HEK293 (cell line): ENCODE measurements at regions not wholly inside any gene's neighbourhood (a gene's known extent, or its start where the extent isn't known, plus 50 kb on each side); places are given as distances from the start of the nearest gene placed in this dataset.

Source experiments
- CTCF ChIA-PET: fragments of 350-600 bp; formaldehyde crosslinking; extraction: SDS; loops from one replicate; lab custom pipeline; 2021; ENCODE audit warnings: antibody characterized with exemption; lab: Yijun Ruan, JAX
- POLR2A ChIA-PET: fragments of 300-600 bp; formaldehyde crosslinking; extraction: SDS; loops from one replicate; lab custom pipeline; 2020; ENCODE audit warnings: antibody characterized with exemption, inconsistent platforms; lab: Yijun Ruan, JAX
- H3K27ac ChIP-seq: fragments of 200-500 bp; sonication (Bioruptor generic); 2 replicates; pipeline ENCODE4 v1.5.1; 2014; ENCODE audit warnings: low read depth, low read length, control low read depth, inconsistent platforms; ENCODE audit errors: extremely low read depth
- H3K36me3 ChIP-seq, 2 experiments: fragments of 200-500 bp in 1 of 2; sonication (Bioruptor generic) in 1 of 2; 1 replicate in 1 of 2; 2 replicates in 1 of 2; pipeline ENCODE4 v1.5.1; 2014 to 2017; ENCODE audit warnings: inconsistent platforms in 2 of 2, low read length in 2 of 2; ENCODE audit not compliant: control insufficient read depth in 2 of 2, insufficient read depth in 1 of 2
- H3K4me1 ChIP-seq: fragments of 200-500 bp; sonication (Bioruptor generic); 2 replicates; pipeline ENCODE4 v1.5.1; 2014; ENCODE audit warnings: mild to moderate bottlenecking, low read length, inconsistent platforms; ENCODE audit not compliant: control insufficient read depth, insufficient read depth
- H3K4me3 ChIP-seq: 2 replicates; pipeline ENCODE4 v1.5.1; 2011; ENCODE audit warnings: low read depth, mild to moderate bottlenecking, control low read depth, low read length, moderate library complexity
- H3K9me3 ChIP-seq: fragments of 200-500 bp; sonication (Bioruptor generic); 2 replicates; pipeline ENCODE4 v1.5.1; 2014; ENCODE audit warnings: low read depth, low read length, inconsistent platforms; ENCODE audit not compliant: control insufficient read depth, insufficient read depth
- HOXA7 ChIP-seq: sonication (generic); formaldehyde crosslinking; IDR thresholded peaks from 2 replicates; pipeline ENCODE4 v1.8.1; 2022; ENCODE audit warnings: missing genetic modification reagents, borderline replicate concordance
- MYNN ChIP-seq: fragments of 450-650 bp; formaldehyde crosslinking; IDR thresholded peaks from 2 replicates; pipeline ENCODE4 v1.5.1; 2016; ENCODE audit warnings: missing biosample characterization, missing genetic modification characterization, borderline replicate concordance
- REPIN1 ChIP-seq: fragments of 450-650 bp; formaldehyde crosslinking; IDR thresholded peaks from 2 replicates; pipeline ENCODE4 v1.5.1; 2017; ENCODE audit warnings: missing biosample characterization, missing genetic modification characterization, low read depth
- ZBTB48 ChIP-seq: fragments of 450-650 bp; formaldehyde crosslinking; IDR thresholded peaks from 2 replicates; pipeline ENCODE4 v1.5.1; 2016; ENCODE audit warnings: missing biosample characterization, missing genetic modification characterization
- ZNF169 ChIP-seq: fragments of 450-650 bp; formaldehyde crosslinking; IDR thresholded peaks from 2 replicates; pipeline ENCODE4 v1.5.1; 2016; ENCODE audit warnings: missing biosample characterization, missing genetic modification characterization
- ZNF248 ChIP-seq: fragments of 450-650 bp; formaldehyde crosslinking; IDR thresholded peaks from 2 replicates; pipeline ENCODE4 v1.5.1; 2017; ENCODE audit warnings: missing biosample characterization, missing genetic modification characterization
- ZNF324 ChIP-seq: fragments of 450-650 bp; formaldehyde crosslinking; IDR thresholded peaks from 2 replicates; pipeline ENCODE4 v1.5.1; 2016; ENCODE audit warnings: missing biosample characterization, missing genetic modification characterization
- ZNF335 ChIP-seq: fragments of 450-650 bp; formaldehyde crosslinking; conservative IDR thresholded peaks from 2 replicates; pipeline ENCODE4 v1.5.1; 2016; ENCODE audit warnings: missing biosample characterization, missing genetic modification characterization
- ZNF423 ChIP-seq: fragments of 450-650 bp; formaldehyde crosslinking; IDR thresholded peaks from 2 replicates; pipeline ENCODE4 v1.5.1; 2016; ENCODE audit warnings: missing biosample characterization, missing genetic modification characterization
- ZNF48 ChIP-seq: fragments of 450-650 bp; formaldehyde crosslinking; IDR thresholded peaks from 2 replicates; pipeline ENCODE4 v1.5.1; 2016; ENCODE audit warnings: missing biosample characterization, missing genetic modification characterization
- ZNF548 ChIP-seq: fragments of 450-650 bp; formaldehyde crosslinking; IDR thresholded peaks from 2 replicates; pipeline ENCODE4 v1.5.1; 2016; ENCODE audit warnings: missing biosample characterization, missing genetic modification characterization
- ZNF561 ChIP-seq: fragments of 450-650 bp; IDR thresholded peaks from 2 replicates; pipeline ENCODE4 v1.5.1; 2018; ENCODE audit warnings: missing biosample characterization, missing genetic modification characterization, borderline replicate concordance
- ZNF654 ChIP-seq: fragments of 450-650 bp; formaldehyde crosslinking; IDR thresholded peaks from 2 replicates; pipeline ENCODE4 v1.5.1; 2016; ENCODE audit warnings: low read depth, missing biosample characterization, missing genetic modification characterization
- ZNF747 ChIP-seq: fragments of 450-650 bp; formaldehyde crosslinking; IDR thresholded peaks from 2 replicates; pipeline ENCODE4 v1.5.1; 2016; ENCODE audit warnings: missing biosample characterization, missing genetic modification characterization
- ZNF792 ChIP-seq: fragments of 450-650 bp; formaldehyde crosslinking; IDR thresholded peaks from 2 replicates; pipeline ENCODE4 v1.5.1; 2016; ENCODE audit warnings: missing biosample characterization, missing genetic modification characterization
- ZXDB ChIP-seq: fragments of 450-650 bp; formaldehyde crosslinking; IDR thresholded peaks from 2 replicates; pipeline ENCODE4 v1.5.1; 2016; ENCODE audit warnings: missing biosample characterization, missing genetic modification characterization
- TF ChIP-seq, protein P1 (sequence below): fragments of 450-650 bp; formaldehyde crosslinking; IDR thresholded peaks from 2 replicates; pipeline ENCODE4 v1.5.1; 2016; ENCODE audit warnings: missing biosample characterization, missing genetic modification characterization
- TF ChIP-seq, protein P2 (sequence below): fragments of 450-650 bp; formaldehyde crosslinking; IDR thresholded peaks from 2 replicates; pipeline ENCODE4 v1.5.1; 2016; ENCODE audit warnings: missing biosample characterization, missing genetic modification characterization, borderline replicate concordance
- TF ChIP-seq, protein P3 (sequence below): fragments of 450-650 bp; formaldehyde crosslinking; IDR thresholded peaks from 2 replicates; pipeline ENCODE4 v1.5.1; 2016; ENCODE audit warnings: missing biosample characterization, missing genetic modification characterization

DNA sequence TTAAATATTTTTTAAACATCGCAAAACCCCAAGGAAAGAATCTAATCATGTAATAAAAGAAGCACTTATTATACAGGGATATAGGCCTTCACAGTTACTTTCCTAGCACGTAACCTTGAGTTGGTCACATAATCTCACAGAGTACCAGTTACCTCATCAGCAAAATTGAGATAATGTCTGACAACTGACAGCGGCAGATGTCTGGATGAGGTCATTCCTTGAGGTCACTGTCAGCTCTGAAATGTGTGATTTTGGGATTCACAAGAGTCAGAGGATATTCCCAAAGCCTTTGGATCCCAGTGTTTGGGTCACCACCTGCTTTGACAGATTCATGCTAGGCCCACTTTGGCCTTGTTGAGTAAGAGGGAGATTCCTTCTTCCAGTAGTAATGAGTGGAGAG, 151.4 kb upstream of the SEMA6D start (continued):
- TF ChIP-seq, protein P1, sequence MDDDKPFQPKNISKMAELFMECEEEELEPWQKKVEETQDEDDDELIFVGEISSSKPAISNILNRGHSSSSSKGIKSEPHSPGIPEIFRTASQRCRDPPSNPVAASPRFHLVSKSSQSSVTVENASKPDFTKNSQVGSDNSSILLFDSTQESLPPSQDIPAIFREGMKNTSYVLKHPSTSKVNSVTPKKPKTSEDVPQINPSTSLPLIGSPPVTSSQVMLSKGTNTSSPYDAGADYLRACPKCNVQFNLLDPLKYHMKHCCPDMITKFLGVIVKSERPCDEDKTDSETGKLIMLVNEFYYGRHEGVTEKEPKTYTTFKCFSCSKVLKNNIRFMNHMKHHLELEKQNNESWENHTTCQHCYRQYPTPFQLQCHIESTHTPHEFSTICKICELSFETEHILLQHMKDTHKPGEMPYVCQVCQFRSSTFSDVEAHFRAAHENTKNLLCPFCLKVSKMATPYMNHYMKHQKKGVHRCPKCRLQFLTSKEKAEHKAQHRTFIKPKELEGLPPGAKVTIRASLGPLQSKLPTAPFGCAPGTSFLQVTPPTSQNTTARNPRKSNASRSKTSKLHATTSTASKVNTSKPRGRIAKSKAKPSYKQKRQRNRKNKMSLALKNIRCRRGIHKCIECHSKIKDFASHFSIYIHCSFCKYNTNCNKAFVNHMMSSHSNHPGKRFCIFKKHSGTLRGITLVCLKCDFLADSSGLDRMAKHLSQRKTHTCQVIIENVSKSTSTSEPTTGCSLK: no peak
- TF ChIP-seq ZNF335 (tag by site-specific recombination): no peak

DNA sequence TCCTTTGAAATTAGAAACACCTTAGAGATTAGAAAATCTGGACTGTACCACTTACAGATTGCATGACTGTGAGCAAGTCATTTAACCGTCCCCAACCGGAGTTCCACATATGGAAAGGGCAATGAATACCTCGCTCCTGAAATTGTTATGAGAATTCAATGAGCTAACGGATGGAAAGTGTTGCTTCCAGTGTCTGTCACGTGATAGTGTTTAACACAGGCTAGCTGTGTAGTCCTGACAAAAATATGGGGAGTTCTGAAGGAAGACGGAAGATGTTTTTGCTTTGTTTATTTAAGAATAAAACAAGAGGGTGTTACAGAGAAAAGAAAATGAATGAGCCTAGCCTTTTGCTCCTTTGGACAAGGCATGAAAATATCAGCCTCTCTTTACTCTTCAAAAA, 150.7 kb upstream of the SEMA6D start:
- Histone ChIP-seq H3K4me3 (no peak overlapping the region), H3K4me1 (no peaks in the 10 kb centered on the region), H3K27ac (no peak overlapping the region), H3K9me3 (no peaks in the 10 kb centered on the region), H3K36me3 (no peaks in the 10 kb centered on the region)
- POLR2A ChIA-PET: no interaction called here
- CTCF ChIA-PET: interaction anchor here (0.6 kb wide), 1 partner anchor 338 kb away, joined by 3 read pairs; no protein-coding TSS in a partner anchor
- TF ChIP-seq ZNF654 (tag by site-specific recombination) (no peak), ZXDB (tag by site-specific recombination) (no peak)
- TF ChIP-seq, protein P2, sequence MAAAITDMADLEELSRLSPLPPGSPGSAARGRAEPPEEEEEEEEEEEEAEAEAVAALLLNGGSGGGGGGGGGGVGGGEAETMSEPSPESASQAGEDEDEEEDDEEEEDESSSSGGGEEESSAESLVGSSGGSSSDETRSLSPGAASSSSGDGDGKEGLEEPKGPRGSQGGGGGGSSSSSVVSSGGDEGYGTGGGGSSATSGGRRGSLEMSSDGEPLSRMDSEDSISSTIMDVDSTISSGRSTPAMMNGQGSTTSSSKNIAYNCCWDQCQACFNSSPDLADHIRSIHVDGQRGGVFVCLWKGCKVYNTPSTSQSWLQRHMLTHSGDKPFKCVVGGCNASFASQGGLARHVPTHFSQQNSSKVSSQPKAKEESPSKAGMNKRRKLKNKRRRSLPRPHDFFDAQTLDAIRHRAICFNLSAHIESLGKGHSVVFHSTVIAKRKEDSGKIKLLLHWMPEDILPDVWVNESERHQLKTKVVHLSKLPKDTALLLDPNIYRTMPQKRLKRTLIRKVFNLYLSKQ (tag by site-specific recombination): no peak

DNA sequence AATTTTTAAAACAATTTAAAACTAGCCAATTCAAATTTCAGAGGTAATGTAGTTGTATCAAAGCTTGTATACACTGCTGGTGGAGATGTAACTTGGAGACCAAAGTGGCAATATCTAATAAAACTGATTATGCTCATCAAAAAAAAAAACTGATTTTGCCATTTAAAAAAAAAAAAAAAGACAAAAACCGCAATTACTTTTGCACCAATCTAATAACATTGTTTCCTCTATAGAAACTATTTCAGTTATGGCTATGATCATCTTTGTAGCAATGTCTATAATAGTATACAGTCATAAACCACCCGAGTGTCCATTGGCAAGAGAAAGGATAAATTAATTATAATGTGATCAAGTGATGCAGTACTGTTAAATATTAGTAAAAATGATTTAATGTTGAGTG, 149.3 kb upstream of the SEMA6D start:
- POLR2A ChIA-PET: no interaction called here
- H3K27ac ChIP-seq: no peak overlapping the region
- H3K36me3 ChIP-seq: no peaks in the 10 kb centered on the region
- no peaks in the 10 kb centered on the region for H3K9me3 ChIP-seq
- no peaks in the 10 kb centered on the region for H3K4me1 ChIP-seq
- TF ChIP-seq ZNF48 (tag by site-specific recombination) (no peak), ZNF561 (tag by site-specific recombination) (no peak), ZNF423 (no peak), ZNF747 (no peak), MYNN (tag by site-specific recombination) (no peak), ZNF169 (tag by site-specific recombination) (no peak), ZNF548 (no peak), ZNF792 (tag by site-specific recombination) (no peak), HOXA7 (no peak), REPIN1 (no peak), ZNF324 (tag by site-specific recombination) (no peak), ZBTB48 (tag by site-specific recombination) (no peak), ZNF248 (tag by site-specific recombination) (no peak)
- TF ChIP-seq, protein P3, sequence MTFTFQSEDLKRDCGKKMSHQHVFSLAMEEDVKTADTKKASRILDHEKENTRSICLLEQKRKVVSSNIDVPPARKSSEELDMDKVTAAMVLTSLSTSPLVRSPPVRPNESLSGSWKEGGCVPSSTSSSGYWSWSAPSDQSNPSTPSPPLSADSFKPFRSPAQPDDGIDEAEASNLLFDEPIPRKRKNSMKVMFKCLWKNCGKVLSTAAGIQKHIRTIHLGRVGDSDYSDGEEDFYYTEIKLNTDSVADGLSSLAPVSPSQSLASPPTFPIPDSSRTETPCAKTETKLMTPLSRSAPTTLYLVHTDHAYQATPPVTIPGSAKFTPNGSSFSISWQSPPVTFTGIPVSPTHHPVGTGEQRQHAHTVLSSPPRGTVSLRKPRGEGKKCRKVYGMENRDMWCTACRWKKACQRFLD: no peak
- TF ChIP-seq, protein P1: no peak
- CTCF ChIA-PET: no interaction called here
- no peak overlapping the region for H3K4me3 ChIP-seq
